ENCODE measurements at regions not wholly inside any gene's neighbourhood (a gene's known extent, or its start where the extent isn't known, plus 50 kb on each side); places are given as distances from the start of the nearest gene placed in this dataset.

DNA sequence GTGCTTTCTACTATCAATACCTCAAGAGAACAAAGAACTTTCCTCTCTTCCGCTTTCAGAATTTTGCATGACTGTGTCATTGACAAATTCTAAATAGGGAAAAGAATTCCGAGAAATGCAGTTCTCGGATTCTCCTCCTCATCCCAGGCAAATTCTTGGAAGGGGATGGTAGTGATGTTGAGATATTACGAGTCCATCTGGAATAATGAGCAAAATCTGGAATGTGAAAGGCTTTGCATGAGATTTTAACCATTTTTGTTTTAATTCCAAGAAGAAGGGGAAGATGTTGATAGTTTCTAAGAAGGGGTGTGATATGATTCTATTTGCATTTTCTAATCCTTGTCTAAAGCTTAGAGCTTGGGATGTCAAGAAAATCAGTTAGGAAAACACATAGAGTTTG lies 127.1 kb upstream of the DOCK10 start:
- peaks cover 0 to 5% (median 0%) of the 10 kb centered on the region in 9 donors for H3K27me3 ChIP-seq
- TF ChIP-seq, protein P1, sequence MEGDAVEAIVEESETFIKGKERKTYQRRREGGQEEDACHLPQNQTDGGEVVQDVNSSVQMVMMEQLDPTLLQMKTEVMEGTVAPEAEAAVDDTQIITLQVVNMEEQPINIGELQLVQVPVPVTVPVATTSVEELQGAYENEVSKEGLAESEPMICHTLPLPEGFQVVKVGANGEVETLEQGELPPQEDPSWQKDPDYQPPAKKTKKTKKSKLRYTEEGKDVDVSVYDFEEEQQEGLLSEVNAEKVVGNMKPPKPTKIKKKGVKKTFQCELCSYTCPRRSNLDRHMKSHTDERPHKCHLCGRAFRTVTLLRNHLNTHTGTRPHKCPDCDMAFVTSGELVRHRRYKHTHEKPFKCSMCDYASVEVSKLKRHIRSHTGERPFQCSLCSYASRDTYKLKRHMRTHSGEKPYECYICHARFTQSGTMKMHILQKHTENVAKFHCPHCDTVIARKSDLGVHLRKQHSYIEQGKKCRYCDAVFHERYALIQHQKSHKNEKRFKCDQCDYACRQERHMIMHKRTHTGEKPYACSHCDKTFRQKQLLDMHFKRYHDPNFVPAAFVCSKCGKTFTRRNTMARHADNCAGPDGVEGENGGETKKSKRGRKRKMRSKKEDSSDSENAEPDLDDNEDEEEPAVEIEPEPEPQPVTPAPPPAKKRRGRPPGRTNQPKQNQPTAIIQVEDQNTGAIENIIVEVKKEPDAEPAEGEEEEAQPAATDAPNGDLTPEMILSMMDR (IDR thresholded peaks at IDR 0.05): no peak
- no peak for TF ChIP-seq POLR2A (IDR thresholded peaks at IDR 0.05)
- no peak overlapping the region for H3K4me3 ChIP-seq
- H3K27ac ChIP-seq: no peak overlapping the region
- no peaks in the 10 kb centered on the region for H3K36me3 ChIP-seq
- no peaks in the 10 kb centered on the region for H3K9me3 ChIP-seq
- H3K4me1 ChIP-seq: no peaks in the 10 kb centered on the region
- no peak for ATAC-seq
- WGBS, 4 donors: 69 to 83% (median 80%) methylated on average over 4 of the region's 4 CpGs
- intact Hi-C loops (cut with DNase I): no loop called here
- no peak for DNase-seq

DNA sequence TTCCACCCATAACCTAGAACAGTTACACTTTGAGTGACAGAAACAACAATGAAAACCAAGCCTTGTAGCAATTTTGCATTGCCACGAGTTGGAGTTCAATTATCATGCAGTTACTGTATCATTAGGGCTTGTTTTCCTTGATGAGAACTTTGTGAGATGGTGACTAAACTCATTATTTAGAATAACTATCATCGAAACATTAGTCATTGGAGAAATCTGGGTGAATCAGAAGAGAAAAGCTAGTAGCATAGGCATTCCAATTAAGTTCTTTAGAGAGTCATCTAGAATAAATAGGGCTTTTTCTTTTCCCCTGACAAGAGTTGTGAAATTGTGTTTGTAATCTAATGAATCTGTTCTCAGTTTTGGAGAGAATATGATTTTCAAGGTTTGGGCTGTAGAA lies 122.8 kb upstream of the DOCK10 start:
- Histone ChIP-seq H3K27ac (no peak overlapping the region), H3K4me3 (no peak overlapping the region), H3K36me3 (no peaks in the 10 kb centered on the region), H3K27me3 (peaks cover 0 to 4% (median 0%) of the 10 kb centered on the region in 9 donors), H3K4me1 (no peaks in the 10 kb centered on the region), H3K9me3 (no peaks in the 10 kb centered on the region)
- no peak for ATAC-seq
- TF ChIP-seq POLR2A (IDR thresholded peaks at IDR 0.05): no peak
- TF ChIP-seq, protein P1 (IDR thresholded peaks at IDR 0.05): no peak
- 56 to 63% (median 58%) methylated on average over 2 of the region's 2 CpGs for WGBS, 4 donors
- DNase-seq: no peak
- intact Hi-C loops (cut with DNase I): no loop called here

DNA sequence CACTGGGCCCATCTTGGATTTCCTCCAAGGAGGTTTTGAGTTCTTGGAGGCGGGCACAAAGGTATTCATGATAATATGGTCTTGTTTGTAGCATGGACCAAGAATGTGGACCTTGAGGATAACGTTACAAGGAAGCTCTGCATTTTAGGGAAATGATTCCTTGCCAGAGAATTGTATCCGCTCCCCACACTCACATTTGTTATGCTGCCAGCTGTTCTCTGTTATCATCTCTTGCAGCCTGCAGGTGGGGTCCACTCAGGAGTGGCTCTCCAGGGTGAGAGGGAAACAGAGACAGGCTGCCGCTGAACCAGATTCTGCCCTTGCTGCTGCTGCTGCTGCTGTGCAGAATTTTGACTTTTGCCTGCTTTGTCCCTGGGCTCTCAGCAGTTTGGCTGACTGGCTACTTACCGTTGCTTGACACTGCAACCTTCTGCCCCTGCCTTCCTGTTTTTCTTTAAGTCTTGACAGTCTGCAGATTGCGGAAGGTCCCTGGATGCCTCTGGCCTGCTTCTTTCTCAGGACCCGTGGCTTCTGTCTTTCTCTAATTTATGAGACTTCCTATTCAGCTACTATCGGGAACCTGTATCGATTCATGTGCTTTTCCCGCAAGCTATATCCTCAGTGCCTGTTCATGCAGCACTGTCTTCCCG lies 122.3 kb upstream of the DOCK10 start:
- H3K27ac ChIP-seq: no peak overlapping the region
- intact Hi-C loops (cut with DNase I): no loop called here
- ATAC-seq (no peak), DNase-seq (no peak)
- 26 to 52% (median 42%) methylated on average over 11 of the region's 11 CpGs for WGBS, 4 donors
- H3K9me3 ChIP-seq: no peaks in the 10 kb centered on the region
- no peaks in the 10 kb centered on the region for H3K36me3 ChIP-seq
- H3K4me3 ChIP-seq: no peak overlapping the region
- H3K27me3 ChIP-seq: peaks cover 0 to 4% (median 0%) of the 10 kb centered on the region in 9 donors
- TF ChIP-seq POLR2A (IDR thresholded peaks at IDR 0.05): no peak
- no peaks in the 10 kb centered on the region for H3K4me1 ChIP-seq

DNA sequence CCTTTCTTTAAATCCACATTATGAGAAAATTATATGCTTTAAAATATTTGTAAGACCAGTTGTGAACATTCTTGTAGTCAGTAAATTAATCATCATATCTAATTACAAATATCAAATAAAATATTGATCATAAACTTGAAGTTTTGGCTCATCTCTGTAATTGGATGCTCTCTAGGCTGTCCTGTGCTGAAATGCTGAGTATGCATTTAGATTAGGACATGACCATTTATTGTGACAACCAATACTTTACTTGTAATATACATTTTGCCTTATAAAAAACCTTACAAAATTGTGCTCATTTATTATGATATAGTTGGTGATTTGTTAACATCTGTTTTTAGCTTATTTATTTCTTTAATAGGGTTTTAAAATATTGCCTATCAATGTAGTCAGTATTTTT lies 116.1 kb upstream of the DOCK10 start:
- DNase-seq: no peak
- Histone ChIP-seq H3K27ac (no peak overlapping the region), H3K4me1 (no peaks in the 10 kb centered on the region), H3K36me3 (no peaks in the 10 kb centered on the region), H3K4me3 (no peak overlapping the region), H3K9me3 (no peaks in the 10 kb centered on the region), H3K27me3 (no peaks in the 10 kb centered on the region)
- ATAC-seq: no peak
- no peak for TF ChIP-seq POLR2A (IDR thresholded peaks at IDR 0.05)
- TF ChIP-seq, protein P1 (IDR thresholded peaks at IDR 0.05): no peak
- intact Hi-C loops (cut with DNase I): no loop called here

DNA sequence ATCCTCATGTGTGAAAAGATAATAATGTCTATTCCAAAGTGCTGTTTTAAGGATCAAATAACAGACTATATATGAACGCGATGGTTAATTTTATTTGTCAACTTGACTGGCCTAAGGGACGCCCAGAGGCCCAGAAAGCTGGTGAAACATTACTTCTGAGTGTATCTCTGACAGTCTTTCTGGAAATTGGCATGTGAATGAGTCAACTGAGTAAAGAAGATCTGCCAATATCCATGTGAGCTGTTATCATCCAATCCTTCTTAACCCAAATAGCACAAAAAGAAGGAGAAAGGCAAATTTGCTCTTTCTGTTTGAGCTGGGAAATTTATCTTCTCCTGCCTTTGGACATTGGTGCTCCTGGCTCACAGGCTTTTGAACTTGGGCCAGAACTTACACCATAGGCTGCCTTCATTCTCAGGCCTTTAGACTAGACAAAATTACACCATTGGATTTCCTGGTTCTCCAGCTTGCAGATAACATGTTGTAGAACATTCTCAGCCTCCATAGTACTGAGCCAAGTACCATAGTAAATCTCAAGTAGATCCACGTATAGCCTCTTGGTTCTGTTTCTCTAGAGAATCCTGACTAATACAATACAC lies 114.7 kb upstream of the DOCK10 start:
- 64 to 85% (median 77%) methylated on average over 4 of the region's 4 CpGs for WGBS, 4 donors
- H3K27me3 ChIP-seq: no peaks in the 10 kb centered on the region
- DNase-seq (no peak), ATAC-seq (no peak)
- intact Hi-C loops (cut with DNase I): no loop called here
- H3K27ac ChIP-seq: no peak overlapping the region
- no peaks in the 10 kb centered on the region for H3K4me1 ChIP-seq
- no peak for TF ChIP-seq POLR2A (IDR thresholded peaks at IDR 0.05)
- TF ChIP-seq, protein P1 (IDR thresholded peaks at IDR 0.05): no peak
- no peak overlapping the region for H3K4me3 ChIP-seq
- no peaks in the 10 kb centered on the region for H3K9me3 ChIP-seq
- no peaks in the 10 kb centered on the region for H3K36me3 ChIP-seq
